Breast epithelium (tissue), 4 donors: ENCODE measurements at regions not wholly inside any gene's neighbourhood (a gene's known extent, or its start where the extent isn't known, plus 50 kb on each side); places are given as distances from the start of the nearest gene placed in this dataset.
"Not testable (repeated sequence)": the region's sequence is repeated elsewhere in the genome, so short reads cannot be mapped to it uniquely, and the experiment has no call there.

ENCODE experiments used
- DNase-seq, 2 donors: peaks; one replicate each; pipeline ENCODE4 v3.0.0-alpha.2; 2019; ENCODE audit warnings: low spot score in 2 of 2
- H3K27ac ChIP-seq, 2 donors: fragments of 200-600 bp; sonication (generic) in 1 of 2; one replicate each; pipeline ENCODE4 v1.5.1; 2016 to 2019; ENCODE audit warnings: mild to moderate bottlenecking in 1 of 2
- H3K27me3 ChIP-seq, 2 donors: fragments of 200-600 bp; sonication (generic) in 1 of 2; one replicate each; pipeline versions ENCODE4 v1.5.1 to v1.6.0; 2017 to 2019; ENCODE audit warnings: control low read depth in 1 of 2, mild to moderate bottlenecking in 1 of 2
- H3K36me3 ChIP-seq: fragments of 200-600 bp; one replicate; pipeline ENCODE4 v1.5.1; 2019
- H3K4me1 ChIP-seq, 2 donors: fragments of 200-600 bp; sonication (generic); one replicate each; pipeline ENCODE4 v1.5.1; 2016 to 2019; ENCODE audit warnings: control low read depth in 1 of 2
- H3K4me3 ChIP-seq, 3 donors: fragments of 200-600 bp; sonication (generic); 1 replicate in 2 of 3; 2 replicates in 1 of 3; pipeline ENCODE4 v1.5.1; 2016 to 2019; ENCODE audit warnings: mild to moderate bottlenecking in 3 of 3, moderate library complexity in 2 of 3
- H3K9me3 ChIP-seq, 2 donors: fragments of 200-600 bp; sonication (generic) in 1 of 2; one replicate each; pipeline ENCODE4 v1.5.1; 2016 to 2019; ENCODE audit warnings: control low read depth in 1 of 2
- POLR2A ChIP-seq: fragments of 450-650 bp; IDR thresholded peaks from one replicate; pipeline ENCODE4 v1.6.1; 2016; ENCODE audit warnings: antibody characterized with exemption, mild to moderate bottlenecking, moderate library complexity
- POLR2AphosphoS5 ChIP-seq, 3 donors: sonication (generic); formaldehyde crosslinking; IDR thresholded peaks; one replicate each; pipeline ENCODE4 v1.6.1; 2017; ENCODE audit warnings: antibody characterized with exemption in 3 of 3
- intact Hi-C: fragments of 100-400 bp; cut with DNase I; formaldehyde crosslinking; loops from one replicate; pipeline ENCODE4 v1.15.1; 2023; ENCODE audit warnings: low total_unique reads
- TF ChIP-seq, protein P1 (sequence below), 3 donors: fragments of 450-650 bp; IDR thresholded peaks; one replicate each; pipeline ENCODE4 v1.5.1; 2016 to 2017; ENCODE audit warnings: antibody characterized with exemption in 3 of 3, mild to moderate bottlenecking in 3 of 3, moderate library complexity in 3 of 3

DNA sequence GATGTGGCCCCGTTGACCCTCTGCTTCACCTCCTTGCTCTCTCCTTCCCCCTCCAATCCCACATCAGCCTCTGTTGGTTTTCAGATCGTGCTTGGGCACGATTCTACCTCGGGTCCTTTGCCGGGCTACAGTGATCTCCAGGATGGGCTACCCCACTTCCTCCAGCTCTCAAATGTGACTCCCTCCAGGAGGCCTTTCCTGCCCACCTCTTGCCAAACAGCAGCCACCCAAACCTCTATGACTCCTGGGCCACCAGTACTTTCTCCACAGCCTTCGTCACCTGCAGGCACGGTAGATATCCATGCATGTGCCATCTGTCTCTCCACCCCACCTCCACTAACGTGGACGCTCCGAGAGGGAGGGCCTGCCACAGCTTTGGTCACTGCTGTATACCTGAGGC, 55.9 kb upstream of the NXT1 start:
- no peak for DNase-seq
- Histone ChIP-seq H3K4me1 (no peaks in the 10 kb centered on the region), H3K9me3 (no peaks in the 10 kb centered on the region), H3K36me3 (no peaks in the 10 kb centered on the region), H3K27me3 (no peaks in the 10 kb centered on the region), H3K27ac (peak overlapping the region in 1 of 2 donors; percentile 51), H3K4me3 (no peak overlapping the region)
- intact Hi-C loops, result no loop called here
- TF ChIP-seq POLR2AphosphoS5 (IDR thresholded peaks at IDR 0.05), result no peak
- TF ChIP-seq, protein P1, sequence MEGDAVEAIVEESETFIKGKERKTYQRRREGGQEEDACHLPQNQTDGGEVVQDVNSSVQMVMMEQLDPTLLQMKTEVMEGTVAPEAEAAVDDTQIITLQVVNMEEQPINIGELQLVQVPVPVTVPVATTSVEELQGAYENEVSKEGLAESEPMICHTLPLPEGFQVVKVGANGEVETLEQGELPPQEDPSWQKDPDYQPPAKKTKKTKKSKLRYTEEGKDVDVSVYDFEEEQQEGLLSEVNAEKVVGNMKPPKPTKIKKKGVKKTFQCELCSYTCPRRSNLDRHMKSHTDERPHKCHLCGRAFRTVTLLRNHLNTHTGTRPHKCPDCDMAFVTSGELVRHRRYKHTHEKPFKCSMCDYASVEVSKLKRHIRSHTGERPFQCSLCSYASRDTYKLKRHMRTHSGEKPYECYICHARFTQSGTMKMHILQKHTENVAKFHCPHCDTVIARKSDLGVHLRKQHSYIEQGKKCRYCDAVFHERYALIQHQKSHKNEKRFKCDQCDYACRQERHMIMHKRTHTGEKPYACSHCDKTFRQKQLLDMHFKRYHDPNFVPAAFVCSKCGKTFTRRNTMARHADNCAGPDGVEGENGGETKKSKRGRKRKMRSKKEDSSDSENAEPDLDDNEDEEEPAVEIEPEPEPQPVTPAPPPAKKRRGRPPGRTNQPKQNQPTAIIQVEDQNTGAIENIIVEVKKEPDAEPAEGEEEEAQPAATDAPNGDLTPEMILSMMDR (IDR thresholded peaks at IDR 0.05), result no peak
- no peak for TF ChIP-seq POLR2A

DNA sequence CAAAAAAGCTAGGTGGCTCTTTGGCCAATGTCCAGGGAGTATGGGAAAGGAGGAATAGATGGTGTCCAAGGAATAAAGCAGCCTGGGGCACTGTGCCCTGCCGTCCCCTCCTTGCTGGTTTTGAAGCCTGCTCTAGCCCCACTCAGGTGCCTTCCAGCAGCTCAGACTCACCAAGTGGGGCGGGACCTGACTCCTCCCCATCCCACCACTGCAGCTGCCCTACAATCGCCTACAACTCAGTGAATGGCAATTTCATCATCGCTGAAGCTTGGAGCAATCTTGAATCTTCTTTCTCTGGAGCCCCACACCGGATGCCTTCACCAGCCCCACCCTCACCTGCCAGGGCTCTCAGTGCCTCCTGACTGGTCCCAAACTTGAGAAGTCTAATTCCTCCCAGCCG, 56.4 kb upstream of the NXT1 start:
- H3K9me3 ChIP-seq, result no peaks in the 10 kb centered on the region
- DNase-seq, result no peak
- intact Hi-C loops, result no loop called here
- H3K4me1 ChIP-seq, result no peaks in the 10 kb centered on the region
- peak overlapping the region in 1 of 2 donors; percentile 51 for H3K27ac ChIP-seq
- H3K4me3 ChIP-seq, result no peak overlapping the region
- H3K36me3 ChIP-seq, result no peaks in the 10 kb centered on the region
- peaks cover 0 to 3% of the 10 kb centered on the region in 2 donors for H3K27me3 ChIP-seq
- TF ChIP-seq, protein P1 (IDR thresholded peaks at IDR 0.05), result no peak
- TF ChIP-seq POLR2A, result no peak
- TF ChIP-seq POLR2AphosphoS5 (IDR thresholded peaks at IDR 0.05), result no peak

DNA sequence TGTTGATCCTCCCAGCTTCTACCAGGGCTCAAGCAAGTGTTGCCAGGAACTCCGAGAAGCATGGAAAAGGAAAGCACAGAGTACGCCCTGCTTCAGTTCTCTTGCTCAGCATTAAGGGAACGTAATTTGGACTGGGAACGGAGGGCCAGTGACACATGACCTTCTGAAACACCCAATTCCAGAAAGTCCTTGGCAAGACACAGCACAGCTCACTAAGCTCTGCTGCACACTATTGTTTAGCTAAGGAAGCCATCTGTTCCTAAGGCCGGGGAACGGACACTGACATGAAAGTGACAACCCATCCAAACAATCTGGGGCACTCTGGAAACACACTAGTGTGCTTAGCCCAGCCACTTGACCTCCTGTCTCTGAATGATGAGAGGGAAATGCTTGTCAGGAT, 56.9 kb upstream of the NXT1 start:
- H3K27me3 ChIP-seq, result peaks cover 0 to 4% of the 10 kb centered on the region in 2 donors
- no peak for DNase-seq
- no peaks in the 10 kb centered on the region for H3K36me3 ChIP-seq
- no peak for TF ChIP-seq POLR2A
- TF ChIP-seq, protein P1 (IDR thresholded peaks at IDR 0.05), result no peak
- peak in 2 of 3 donors; percentile 40 to 45 for TF ChIP-seq POLR2AphosphoS5 (IDR thresholded peaks at IDR 0.05)
- H3K9me3 ChIP-seq, result no peaks in the 10 kb centered on the region
- H3K4me1 ChIP-seq, result no peaks in the 10 kb centered on the region
- H3K4me3 ChIP-seq, result no peak overlapping the region
- peak overlapping the region in 1 of 2 donors; percentile 51 for H3K27ac ChIP-seq
- intact Hi-C loops, result no loop called here

DNA sequence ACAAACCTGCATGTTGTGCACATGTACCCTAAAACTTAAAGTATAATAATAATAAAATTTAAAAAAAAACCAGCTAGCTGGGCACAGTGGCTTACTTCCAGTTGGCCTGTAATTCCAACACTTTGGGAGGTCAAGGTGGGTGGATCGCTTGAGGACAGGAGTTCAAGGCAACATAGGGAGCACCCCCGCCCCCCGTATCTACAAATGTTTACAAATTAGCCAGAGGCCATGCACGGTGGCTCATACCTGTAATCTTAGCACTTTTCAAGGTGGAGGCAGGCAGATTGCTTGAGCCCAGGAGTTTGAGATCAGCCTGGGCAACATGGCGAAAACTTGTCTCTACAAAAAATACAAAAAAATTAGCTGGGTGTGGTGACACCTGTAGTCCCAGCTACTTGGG, 58.3 kb upstream of the NXT1 start:
- H3K36me3 ChIP-seq, H3K9me3 ChIP-seq, H3K27me3 ChIP-seq, DNase-seq, H3K4me1 ChIP-seq, intact Hi-C loops, H3K4me3 ChIP-seq, H3K27ac ChIP-seq: not testable (repeated sequence)

DNA sequence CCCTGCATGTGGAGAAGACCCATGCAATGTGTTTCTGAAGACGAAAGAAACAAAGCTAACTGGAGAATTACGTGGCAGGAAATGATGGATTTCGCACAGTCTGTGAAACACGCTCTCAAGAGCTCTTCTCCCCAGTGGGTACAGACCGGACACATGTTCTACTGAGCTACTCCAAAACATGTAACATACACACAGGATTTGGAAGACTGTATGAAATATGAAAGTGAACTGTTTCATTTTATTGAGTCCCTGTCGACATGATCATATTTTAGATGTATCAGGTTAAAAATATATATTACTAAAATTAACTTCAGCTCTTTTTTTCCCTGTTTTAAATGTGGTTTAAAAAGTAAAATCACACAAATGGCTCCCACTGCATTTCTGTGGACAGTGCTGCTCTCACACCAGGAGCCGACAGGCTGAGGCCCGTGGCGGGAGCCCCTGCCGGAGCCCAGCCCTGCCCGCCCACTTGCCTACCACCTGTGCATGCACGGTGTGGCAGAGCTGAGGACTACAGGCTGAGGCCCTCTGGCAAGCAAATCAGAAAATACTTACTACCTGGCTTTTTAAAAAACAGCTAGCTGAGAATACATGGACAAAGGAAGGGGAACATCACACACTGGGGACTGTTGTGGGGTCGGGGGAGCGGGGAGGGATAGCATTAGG, 58.9 kb upstream of the NXT1 start:
- DNase-seq, result no peak
- no peak overlapping the region for H3K27ac ChIP-seq
- no peaks in the 10 kb centered on the region for H3K36me3 ChIP-seq
- H3K4me3 ChIP-seq, result no peak overlapping the region
- no peaks in the 10 kb centered on the region for H3K9me3 ChIP-seq
- H3K27me3 ChIP-seq, result peaks cover 0 to 4% of the 10 kb centered on the region in 2 donors
- intact Hi-C loops, result no loop called here
- TF ChIP-seq POLR2A, result no peak
- no peak for TF ChIP-seq POLR2AphosphoS5 (IDR thresholded peaks at IDR 0.05)
- TF ChIP-seq, protein P1 (IDR thresholded peaks at IDR 0.05), result no peak
- H3K4me1 ChIP-seq, result no peaks in the 10 kb centered on the region
